ENCODE measurements at regions not wholly inside any gene's neighbourhood (a gene's known extent, or its start where the extent isn't known, plus 50 kb on each side); places are given as distances from the start of the nearest gene placed in this dataset.

GRCh38 chr4:132513491-132513890, 635.6 kb upstream of the PCDH10 start:
- no peak overlapping the region for H3K4me3 ChIP-seq
- POLR2A ChIA-PET (ENCODE audit: unreplicated experiment): no interaction called here
- H3F3A ChIP-seq (ENCODE audit: insufficient read depth, low read depth): no peaks in the 10 kb centered on the region
- no peak for TF ChIP-seq EZH2 (IDR thresholded peaks at IDR 0.05; ENCODE audit: low read depth)
- TF ChIP-seq CTCF (conservative IDR thresholded peaks at IDR 0.05): no peak
- H3K79me2 ChIP-seq (ENCODE audit: low read depth): no peaks in the 10 kb centered on the region
- no peak for DNase-seq
- H3K4me2 ChIP-seq: no peak overlapping the region
- no peaks in the 10 kb centered on the region for H3K9me3 ChIP-seq (ENCODE audit: insufficient read depth, low read depth)
- H4K20me1 ChIP-seq (ENCODE audit: insufficient read depth): no peaks in the 10 kb centered on the region
- CTCF ChIA-PET: interaction anchor here (0.7 kb wide), 1 partner anchor 27 kb away, joined by 3 read pairs; no protein-coding TSS in a partner anchor
- no peaks in the 10 kb centered on the region for H3K36me3 ChIP-seq (ENCODE audit: low read depth)
- no peak overlapping the region for H3K27ac ChIP-seq
- no peak overlapping the region for H2AFZ ChIP-seq
- H3K27me3 ChIP-seq (ENCODE audit: insufficient read depth, low read depth): no peaks in the 10 kb centered on the region
- intact Hi-C loops (cut with micrococcal nuclease; ENCODE audit: unreplicated experiment): no loop called here
- H3K9me2 ChIP-seq (ENCODE audit: insufficient read depth): no peaks in the 10 kb centered on the region
- H3K4me1 ChIP-seq (replicated peaks; ENCODE audit: insufficient read depth): no peaks in the 10 kb centered on the region
- no TSS peak for BruUV-seq (replicated peaks)

- H3K4me3 ChIP-seq: no peak overlapping the region
- ChIA-PET POLR2A (ENCODE audit: unreplicated experiment) (interaction anchor here (0.6 kb wide), 1 partner anchor 181 kb away, joined by 5 read pairs; no protein-coding TSS in a partner anchor), CTCF (no interaction called here)
- no peaks in the 10 kb centered on the region for H3K36me3 ChIP-seq (ENCODE audit: low read depth)
- no peak overlapping the region for H2AFZ ChIP-seq
- no peak for DNase-seq
- H3K9me3 ChIP-seq (ENCODE audit: insufficient read depth, low read depth): no peaks in the 10 kb centered on the region
- no peak overlapping the region for H3K27ac ChIP-seq
- no peak overlapping the region for H3K4me2 ChIP-seq
- H4K20me1 ChIP-seq (ENCODE audit: insufficient read depth): no peaks in the 10 kb centered on the region
- H3F3A ChIP-seq (ENCODE audit: insufficient read depth, low read depth): no peaks in the 10 kb centered on the region
- no peaks in the 10 kb centered on the region for H3K79me2 ChIP-seq (ENCODE audit: low read depth)
- TF ChIP-seq EZH2 (IDR thresholded peaks at IDR 0.05; ENCODE audit: low read depth): no peak
- TF ChIP-seq CTCF (conservative IDR thresholded peaks at IDR 0.05): no peak
- H3K27me3 ChIP-seq (ENCODE audit: insufficient read depth, low read depth): no peaks in the 10 kb centered on the region
- intact Hi-C loops (cut with micrococcal nuclease; ENCODE audit: unreplicated experiment): no loop called here
- no TSS peak for BruUV-seq (replicated peaks)
- no peaks in the 10 kb centered on the region for H3K9me2 ChIP-seq (ENCODE audit: insufficient read depth)
- no peaks in the 10 kb centered on the region for H3K4me1 ChIP-seq (replicated peaks; ENCODE audit: insufficient read depth)
Measured at GRCh38 chr4:132526652-132527051, 622.4 kb upstream of the PCDH10 start.

GRCh38 chr4:132527817-132528216, 621.3 kb upstream of the PCDH10 start:
- POLR2A ChIA-PET (ENCODE audit: unreplicated experiment): no interaction called here
- Histone ChIP-seq H3K4me1 (replicated peaks; ENCODE audit: insufficient read depth) (no peaks in the 10 kb centered on the region), H3K36me3 (ENCODE audit: low read depth) (no peaks in the 10 kb centered on the region), H3K4me2 (no peak overlapping the region), H2AFZ (no peak overlapping the region), H3K9me3 (ENCODE audit: insufficient read depth, low read depth) (no peaks in the 10 kb centered on the region), H3K79me2 (ENCODE audit: low read depth) (no peaks in the 10 kb centered on the region), H3K27me3 (ENCODE audit: insufficient read depth, low read depth) (no peaks in the 10 kb centered on the region), H3K9me2 (ENCODE audit: insufficient read depth) (no peaks in the 10 kb centered on the region), H3F3A (ENCODE audit: insufficient read depth, low read depth) (no peaks in the 10 kb centered on the region), H3K27ac (no peak overlapping the region), H4K20me1 (ENCODE audit: insufficient read depth) (no peaks in the 10 kb centered on the region), H3K4me3 (no peak overlapping the region)
- intact Hi-C loops (cut with micrococcal nuclease; ENCODE audit: unreplicated experiment): no loop called here
- CTCF ChIA-PET: no interaction called here
- no TSS peak for BruUV-seq (replicated peaks)
- no peak for TF ChIP-seq EZH2 (IDR thresholded peaks at IDR 0.05; ENCODE audit: low read depth)
- DNase-seq: no peak

GRCh38 chr4:132530861-132531260, 618.2 kb upstream of the PCDH10 start:
- BruUV-seq (replicated peaks): no TSS peak
- Histone ChIP-seq H3K27me3 (ENCODE audit: insufficient read depth, low read depth) (no peaks in the 10 kb centered on the region), H3K36me3 (ENCODE audit: low read depth) (no peaks in the 10 kb centered on the region), H3K27ac (no peak overlapping the region), H4K20me1 (ENCODE audit: insufficient read depth) (no peaks in the 10 kb centered on the region), H3K79me2 (ENCODE audit: low read depth) (no peaks in the 10 kb centered on the region), H3K9me3 (ENCODE audit: insufficient read depth, low read depth) (no peaks in the 10 kb centered on the region), H3K4me3 (no peak overlapping the region), H3K9me2 (ENCODE audit: insufficient read depth) (no peaks in the 10 kb centered on the region), H3K4me2 (no peak overlapping the region), H2AFZ (no peak overlapping the region), H3K4me1 (replicated peaks; ENCODE audit: insufficient read depth) (no peaks in the 10 kb centered on the region), H3F3A (ENCODE audit: insufficient read depth, low read depth) (no peaks in the 10 kb centered on the region)
- intact Hi-C loops (cut with micrococcal nuclease; ENCODE audit: unreplicated experiment): no loop called here
- POLR2A ChIA-PET (ENCODE audit: unreplicated experiment): no interaction called here
- no peak for TF ChIP-seq CTCF (conservative IDR thresholded peaks at IDR 0.05)
- TF ChIP-seq EZH2 (IDR thresholded peaks at IDR 0.05; ENCODE audit: low read depth): no peak
- CTCF ChIA-PET: no interaction called here
- DNase-seq: no peak

Measured in PC-9 (cell line).